WI38 (cell line): ENCODE measurements at regions not wholly inside any gene's neighbourhood (a gene's known extent, or its start where the extent isn't known, plus 50 kb on each side); places are given as distances from the start of the nearest gene placed in this dataset.
"Not testable (repeated sequence)": the region's sequence is repeated elsewhere in the genome, so short reads cannot be mapped to it uniquely, and the experiment has no call there.

Experiments used
- H3K4me3 ChIP-seq: 2 replicates; pipeline ENCODE4 v1.5.1; 2011; ENCODE audit warnings: low read depth, mild to moderate bottlenecking, control low read depth, low read length
- CTCF ChIP-seq: IDR thresholded peaks from 2 replicates; pipeline ENCODE4 v1.5.1; 2012; ENCODE audit warnings: low read depth, mild to moderate bottlenecking, control low read depth, low read length

DNA sequence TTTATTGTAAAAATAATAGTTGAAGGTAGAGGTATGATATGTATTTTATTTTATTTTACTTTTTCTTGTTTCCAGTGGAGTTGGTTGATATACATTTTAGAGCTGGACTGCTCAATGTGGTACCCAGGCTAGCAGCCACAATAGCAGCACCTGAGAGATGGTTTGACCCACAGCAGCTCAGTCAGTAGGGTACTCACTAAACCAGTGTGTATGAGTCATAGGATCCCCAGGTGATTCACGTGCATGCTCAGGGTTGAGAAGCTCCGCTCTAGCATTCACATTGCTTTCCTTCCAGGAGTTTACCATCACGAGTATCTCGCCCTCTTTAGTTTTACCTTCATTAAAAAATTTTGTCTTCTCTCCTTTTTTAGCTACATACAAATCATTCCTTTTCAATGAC is 96.0 kb upstream of the PAXBP1 start:
- TF ChIP-seq CTCF, result no peak
- H3K4me3 ChIP-seq, result no peak overlapping the region

DNA sequence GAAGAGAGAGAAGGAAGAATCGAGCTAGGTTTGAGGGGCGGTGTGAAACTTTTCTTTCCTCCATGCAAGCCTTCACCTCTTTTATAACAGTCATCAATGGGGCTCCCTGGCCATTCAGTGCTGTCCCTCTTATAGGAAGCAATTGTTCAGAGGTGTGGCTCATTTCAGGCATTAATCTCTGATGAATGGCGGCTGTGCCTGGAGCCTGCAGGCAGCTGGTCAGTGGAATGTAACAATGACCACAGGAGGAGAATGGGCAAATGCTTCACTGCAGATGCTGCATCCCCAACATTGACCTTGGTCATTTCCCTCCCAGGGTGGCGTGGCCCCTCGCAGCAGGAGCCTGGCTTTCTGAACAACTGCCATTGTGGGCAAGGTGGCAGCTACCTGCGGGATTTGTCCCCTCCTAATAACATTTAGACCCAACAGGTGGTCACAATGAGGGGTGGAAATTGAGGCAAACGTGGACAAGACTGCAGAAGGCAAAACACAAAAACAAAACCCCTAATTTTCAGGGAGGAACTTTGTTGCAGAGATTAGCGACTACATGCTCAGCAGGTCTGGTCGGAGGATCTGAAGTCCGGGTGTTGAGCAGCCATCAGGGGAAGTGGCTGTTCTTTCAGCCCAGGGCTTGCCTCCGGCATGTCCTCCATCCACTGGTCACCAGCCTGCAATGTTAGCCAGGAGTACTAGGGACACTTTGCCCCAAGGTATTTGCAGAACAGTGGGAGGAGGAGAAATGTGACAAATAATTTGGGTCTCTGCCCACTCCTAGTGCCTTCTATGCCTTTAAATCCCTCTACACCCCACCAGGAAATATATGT is 97.3 kb upstream of the PAXBP1 start:
- TF ChIP-seq CTCF, result no peak
- H3K4me3 ChIP-seq, result no peak overlapping the region

- H3K4me3 ChIP-seq, result no peak overlapping the region
- no peak for TF ChIP-seq CTCF
These were observed 97.9 kb upstream of the PAXBP1 start for GRCh38 chr21:32869459-32869858.

GRCh38 chr21:32876426-32876825 is 104.9 kb upstream of the PAXBP1 start:
- no peak for TF ChIP-seq CTCF
- no peak overlapping the region for H3K4me3 ChIP-seq

DNA sequence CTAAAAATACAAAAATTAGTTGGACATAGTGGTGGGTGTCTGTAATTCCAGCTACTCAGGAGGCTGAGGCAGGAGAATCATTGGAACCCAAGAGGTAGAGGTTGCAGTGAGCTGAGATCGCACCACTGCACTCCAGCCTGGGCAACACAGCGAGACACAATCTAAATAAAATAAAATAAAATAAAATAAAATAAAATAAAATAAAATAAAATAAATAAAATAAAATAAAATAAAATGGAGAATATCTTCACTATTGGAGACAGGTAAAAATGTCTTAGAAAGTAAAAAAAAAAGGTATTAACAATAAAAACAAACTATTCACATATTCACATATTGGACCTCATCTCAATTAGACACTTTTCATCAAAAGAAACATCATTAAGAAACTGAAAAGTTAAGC is 106.3 kb upstream of the PAXBP1 start:
- H3K4me3 ChIP-seq, result not testable (repeated sequence)

- no peak for TF ChIP-seq CTCF
- H3K4me3 ChIP-seq, result no peak overlapping the region
These were observed 107.1 kb upstream of the PAXBP1 start for GRCh38 chr21:32878661-32879060.

- TF ChIP-seq CTCF, result no peak
- no peak overlapping the region for H3K4me3 ChIP-seq
These were observed 109.9 kb upstream of the PAXBP1 start for GRCh38 chr21:32881458-32881857.

GRCh38 chr21:32884062-32884461 is 112.5 kb upstream of the PAXBP1 start:
- TF ChIP-seq CTCF, result no peak
- no peak overlapping the region for H3K4me3 ChIP-seq
